ENCODE measurements at regions not wholly inside any gene's neighbourhood (a gene's known extent, or its start where the extent isn't known, plus 50 kb on each side); places are given as distances from the start of the nearest gene placed in this dataset.

DNA sequence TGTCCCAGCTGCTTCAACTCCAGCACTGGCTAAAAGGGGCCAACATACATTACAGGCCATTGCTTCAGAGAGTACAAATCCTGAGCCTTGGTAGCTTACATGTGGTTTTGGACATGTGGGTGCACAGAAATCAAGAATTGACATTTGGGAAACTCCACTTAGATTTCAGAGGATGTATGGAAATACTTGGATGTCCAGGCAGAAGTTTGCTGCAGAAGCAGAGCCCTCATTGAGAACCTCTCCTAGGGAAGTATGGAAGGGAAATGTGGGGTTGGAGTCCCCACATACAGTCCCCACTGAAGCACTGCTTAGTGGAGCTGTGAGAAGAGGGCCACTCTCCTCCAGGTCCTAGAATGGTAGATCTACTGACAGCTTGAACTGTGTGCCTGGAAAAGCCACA, 218.0 kb upstream of the CWC22 start:
- FAIRE-seq (no peak), DNase-seq (ENCODE audit: insufficient read length, low spot score) (no peak)

DNA sequence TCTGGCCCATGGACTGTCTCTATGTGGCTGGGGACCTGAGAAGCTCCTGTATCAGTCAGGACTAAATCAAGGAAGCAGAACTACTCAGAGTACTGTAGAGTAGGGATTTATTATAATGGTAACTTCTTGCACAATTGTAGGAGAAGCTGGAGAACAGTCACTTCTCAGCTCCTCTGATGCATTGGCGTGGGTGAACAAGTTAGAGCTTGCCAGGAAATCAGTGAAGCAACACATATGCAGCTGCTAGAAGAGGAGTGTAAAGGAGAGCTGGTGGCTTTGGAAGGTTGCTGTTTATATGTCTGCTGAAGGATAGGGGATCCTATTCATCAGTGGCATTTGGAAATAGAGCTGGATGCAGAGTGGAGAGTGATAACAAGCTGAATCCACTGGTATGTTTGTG, 215.5 kb upstream of the CWC22 start:
- no peak for TF ChIP-seq POLR2A (IDR thresholded peaks at IDR 0.05; ENCODE audit: low read depth, low read length)
- no peak for FAIRE-seq
- no peak for DNase-seq (ENCODE audit: insufficient read length, low spot score)

More for the DNA sequence above, 218.0 kb upstream of the CWC22 start:
- TF ChIP-seq POLR2A (IDR thresholded peaks at IDR 0.05; ENCODE audit: low read depth, low read length), result no peak

DNA sequence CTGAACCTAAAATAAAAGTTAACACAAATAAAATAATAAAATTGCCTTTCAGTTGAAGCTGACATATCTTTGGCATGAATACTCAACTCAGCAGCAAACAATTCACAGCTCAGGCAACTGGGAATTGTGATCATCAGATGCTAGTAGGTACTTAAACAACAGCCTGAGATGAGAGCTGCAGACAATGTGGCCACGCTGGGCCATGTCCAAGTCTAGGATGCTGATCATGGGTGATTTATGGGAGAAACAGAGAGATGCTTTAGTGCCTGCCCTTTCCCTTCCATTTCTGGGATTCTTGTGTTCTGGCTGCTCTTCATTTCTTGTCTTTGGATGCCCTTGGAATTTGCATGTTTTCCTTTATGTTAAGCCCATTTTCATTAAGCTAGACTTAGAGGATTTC, 212.4 kb upstream of the CWC22 start:
- no peak for TF ChIP-seq POLR2A (IDR thresholded peaks at IDR 0.05; ENCODE audit: low read depth, low read length)
- no peak for FAIRE-seq
- DNase-seq (ENCODE audit: insufficient read length, low spot score), result no peak

DNA sequence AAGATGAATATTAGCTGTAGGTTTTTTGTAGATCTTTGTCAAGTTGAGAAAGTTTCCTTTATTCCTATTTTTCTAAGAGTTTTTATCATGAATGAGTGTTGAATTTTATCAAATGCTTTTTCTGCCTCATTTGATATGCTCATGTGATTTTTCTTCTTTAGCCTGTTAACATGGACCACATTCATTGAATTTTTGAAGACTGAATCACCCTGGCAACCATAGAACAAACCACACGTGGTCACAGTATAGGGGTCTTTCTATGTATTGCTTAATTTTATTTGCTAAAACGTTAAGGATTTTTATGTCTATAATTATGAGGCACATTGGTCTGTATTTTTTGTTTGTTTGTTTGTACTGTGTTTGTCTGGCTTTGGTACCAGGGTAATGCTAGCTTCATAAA, 201.7 kb upstream of the CWC22 start:
- DNase-seq (ENCODE audit: insufficient read length, low spot score), result no peak
- no peak for TF ChIP-seq POLR2A (IDR thresholded peaks at IDR 0.05; ENCODE audit: low read depth, low read length)
- no peak for FAIRE-seq

DNA sequence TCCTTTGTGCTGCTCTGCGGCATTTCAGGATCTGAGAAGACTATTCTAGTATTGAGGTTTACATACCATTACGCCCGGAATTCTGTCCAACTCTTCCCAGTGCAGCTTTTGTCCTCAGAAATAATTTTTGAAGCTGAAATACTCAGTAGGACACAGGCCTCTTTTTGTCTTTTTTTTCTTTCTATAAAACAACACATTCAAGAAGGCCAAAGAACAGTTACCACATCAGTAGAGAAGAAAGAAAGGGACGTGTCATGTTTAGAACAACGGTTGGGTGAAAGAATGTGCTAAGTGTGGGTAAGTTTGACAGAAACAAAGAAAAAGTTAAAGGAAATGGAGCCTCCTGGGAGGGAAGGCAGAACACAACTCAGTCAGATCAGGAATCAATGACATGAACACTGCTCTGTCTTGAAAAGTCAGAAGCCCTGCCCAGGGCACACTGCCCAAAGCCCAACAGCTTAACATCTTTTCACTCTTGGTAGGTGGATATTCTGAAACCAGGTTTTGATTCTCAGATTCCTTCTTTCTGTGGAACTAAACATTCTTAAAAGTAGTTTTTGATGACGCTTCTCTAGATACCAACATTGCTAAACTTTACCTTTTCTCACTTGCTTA, 198.6 kb upstream of the CWC22 start:
- no peak for DNase-seq (ENCODE audit: insufficient read length, low spot score)
- TF ChIP-seq POLR2A (IDR thresholded peaks at IDR 0.05; ENCODE audit: low read depth, low read length), result no peak
- FAIRE-seq, result no peak

DNA sequence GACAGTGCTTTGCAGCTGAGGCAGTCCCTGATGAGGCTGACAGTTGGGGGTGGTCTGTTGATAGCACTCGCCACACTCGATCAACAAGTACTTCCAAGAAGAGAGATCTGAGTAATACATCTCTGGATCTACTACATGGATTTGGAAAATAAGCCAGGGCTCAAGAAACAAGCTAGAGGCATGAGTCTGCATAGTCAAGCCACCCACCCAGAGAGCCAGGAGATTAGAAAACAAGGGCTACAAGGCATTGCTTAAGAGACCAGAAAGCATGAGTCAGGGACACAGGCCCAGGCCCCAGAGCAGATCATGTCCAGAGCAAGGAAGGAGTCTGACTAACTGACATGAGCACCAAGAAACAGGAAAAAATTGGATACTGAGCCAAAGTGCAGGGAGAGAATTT, 196.9 kb upstream of the CWC22 start:
- TF ChIP-seq POLR2A (IDR thresholded peaks at IDR 0.05; ENCODE audit: low read depth, low read length), result no peak
- FAIRE-seq, result no peak

DNA sequence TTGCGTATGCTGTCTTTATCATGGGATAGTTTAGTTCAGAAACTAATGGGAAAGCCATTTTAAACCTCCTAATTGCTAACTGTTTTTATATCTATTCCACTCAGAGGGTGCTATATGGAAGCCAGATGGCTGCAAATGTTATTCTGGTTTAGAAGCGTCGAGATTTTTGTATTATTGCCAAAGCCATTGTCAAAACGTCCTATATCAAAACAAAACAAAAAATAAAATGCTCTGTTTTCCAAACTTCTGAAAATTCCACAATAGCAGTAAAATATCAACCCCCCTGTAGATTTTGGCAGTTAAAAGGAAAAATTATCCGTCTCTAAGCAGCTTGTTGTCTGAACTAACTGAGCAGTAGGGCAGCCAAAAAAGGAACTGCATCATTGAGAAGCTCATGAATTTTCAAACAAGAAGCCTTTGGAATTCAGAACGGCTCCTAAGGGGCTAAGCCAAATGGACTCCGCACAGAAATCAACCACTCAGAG, 195.4 kb upstream of the CWC22 start:
- no peak for FAIRE-seq
- no peak for TF ChIP-seq POLR2A (IDR thresholded peaks at IDR 0.05; ENCODE audit: low read depth, low read length)
- DNase-seq (ENCODE audit: insufficient read length, low spot score), result no peak

More for the DNA sequence above, 196.9 kb upstream of the CWC22 start:
- no peak for DNase-seq (ENCODE audit: insufficient read length, low spot score)

DNA sequence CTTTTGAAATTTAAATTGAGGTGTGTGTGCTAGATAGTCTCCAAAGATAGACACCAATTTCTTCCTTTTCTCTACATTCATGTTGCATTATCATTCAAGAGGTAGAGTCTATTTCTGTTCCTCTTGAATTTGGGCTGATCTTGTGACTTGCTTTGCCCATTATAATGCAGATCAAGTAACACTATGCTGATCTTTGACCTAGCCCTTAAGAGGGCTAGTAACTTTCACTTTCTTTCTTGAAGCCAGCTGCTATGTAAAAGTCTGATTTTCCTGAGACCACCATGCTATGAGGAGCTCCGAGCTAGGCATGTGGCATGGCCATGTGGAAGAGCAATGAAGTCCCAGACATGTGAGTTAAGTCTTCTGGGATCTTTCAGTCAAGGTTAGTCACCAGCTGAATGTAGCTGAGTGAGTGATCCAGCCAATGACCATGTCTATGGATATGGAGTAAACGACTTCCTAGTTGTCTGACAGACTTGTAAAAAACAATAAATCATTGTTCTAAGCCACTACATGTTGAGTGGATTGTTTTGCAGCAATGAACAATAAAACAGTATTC, 189.4 kb upstream of the CWC22 start:
- TF ChIP-seq POLR2A (IDR thresholded peaks at IDR 0.05; ENCODE audit: low read depth, low read length), result no peak
- DNase-seq (ENCODE audit: insufficient read length, low spot score) (no peak), FAIRE-seq (peak; percentile 80)

DNA sequence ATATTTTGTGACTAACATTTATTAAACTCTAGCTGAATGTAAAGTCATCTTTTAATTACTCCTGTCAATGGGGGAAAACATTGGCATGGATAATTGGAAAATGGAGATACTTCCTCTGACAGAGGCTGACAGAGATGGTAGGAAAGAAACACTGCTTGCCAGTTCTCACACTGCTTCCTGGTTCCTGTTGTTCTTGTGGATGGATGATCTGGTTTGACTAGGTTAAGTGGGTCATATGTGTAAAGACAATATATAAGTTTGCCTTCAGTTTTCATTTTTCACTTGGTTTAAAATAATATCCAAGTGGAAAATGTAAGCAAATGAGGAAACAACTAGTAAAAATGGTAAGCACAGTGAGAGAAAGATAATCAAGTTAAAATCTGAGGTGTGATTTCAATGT, 188.8 kb upstream of the CWC22 start:
- no peak for DNase-seq (ENCODE audit: insufficient read length, low spot score)
- no peak for TF ChIP-seq POLR2A (IDR thresholded peaks at IDR 0.05; ENCODE audit: low read depth, low read length)
- no peak for FAIRE-seq

DNA sequence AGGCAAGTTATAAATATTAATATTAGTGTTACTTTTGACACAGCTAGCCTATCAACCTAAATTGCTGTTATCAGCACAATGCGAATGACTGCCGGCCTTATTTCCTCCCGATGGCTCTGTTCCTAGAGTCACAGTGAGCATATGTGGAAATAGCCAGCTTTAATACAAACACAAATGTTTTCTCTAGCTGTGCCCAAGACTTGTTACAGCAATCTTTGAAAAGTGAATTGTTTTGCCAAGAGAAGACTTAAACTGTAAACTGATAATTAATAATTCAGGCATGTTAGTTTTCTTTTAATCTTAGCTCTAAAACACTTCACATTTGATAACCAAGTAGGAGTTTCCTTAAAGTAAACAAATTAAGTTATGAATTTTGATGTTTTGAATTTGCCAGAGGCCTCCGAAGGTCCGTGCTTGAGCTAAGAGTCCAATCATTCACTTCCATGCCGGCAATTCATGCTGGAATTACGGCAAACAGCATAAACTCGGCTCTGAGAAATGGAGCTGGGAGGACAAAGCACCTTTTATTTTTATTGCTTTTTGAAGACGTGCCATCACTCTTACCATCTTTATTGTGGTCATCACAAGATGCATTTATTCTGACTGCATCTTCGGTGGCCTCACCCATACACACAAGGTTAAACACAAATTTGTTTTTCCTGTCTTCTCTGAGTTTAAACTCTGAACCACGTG, 184.5 kb upstream of the CWC22 start:
- peak; percentile 20 for FAIRE-seq
- no peak for DNase-seq (ENCODE audit: insufficient read length, low spot score)
- TF ChIP-seq POLR2A (IDR thresholded peaks at IDR 0.05; ENCODE audit: low read depth, low read length), result no peak

DNA sequence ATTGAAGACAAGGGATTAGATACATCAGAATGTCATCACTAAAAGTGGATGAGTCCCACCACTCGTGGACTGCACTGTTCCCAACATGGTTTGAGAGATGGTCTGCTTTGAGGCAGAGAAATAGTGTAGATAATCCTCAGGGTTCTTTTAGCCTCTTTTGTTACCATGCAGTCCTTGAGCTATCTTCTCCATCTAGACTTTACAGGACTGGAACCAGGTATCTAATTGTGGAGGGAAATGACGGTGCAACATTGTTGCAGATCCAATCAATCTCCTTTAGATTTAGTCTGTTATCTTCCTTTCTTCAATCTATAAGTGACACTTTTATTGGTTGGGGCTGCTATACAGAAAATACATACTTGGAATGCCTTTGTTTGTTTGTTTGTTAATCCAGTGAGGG, 183.8 kb upstream of the CWC22 start:
- no peak for TF ChIP-seq POLR2A (IDR thresholded peaks at IDR 0.05; ENCODE audit: low read depth, low read length)
- no peak for DNase-seq (ENCODE audit: insufficient read length, low spot score)
- no peak for FAIRE-seq

DNA sequence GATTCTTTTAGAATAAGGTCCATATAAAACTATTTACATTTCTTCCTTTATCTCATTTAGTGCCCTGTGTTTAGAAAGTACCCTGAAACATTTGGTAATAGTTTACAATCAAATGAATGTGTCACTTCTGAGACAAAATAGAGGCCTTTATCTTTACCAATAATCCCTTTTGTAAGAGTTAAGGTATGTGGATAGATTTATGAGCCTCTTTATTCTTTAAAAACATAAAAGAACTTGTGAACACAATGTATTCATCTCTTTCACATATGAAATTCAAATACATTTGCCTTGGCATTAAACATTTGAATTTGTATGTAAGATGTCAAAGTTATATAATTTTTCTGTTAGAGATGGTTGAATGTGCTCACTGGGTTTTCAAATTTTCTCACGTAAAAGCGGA, 180.5 kb upstream of the CWC22 start:
- TF ChIP-seq POLR2A (IDR thresholded peaks at IDR 0.05; ENCODE audit: low read depth, low read length), result no peak

DNA sequence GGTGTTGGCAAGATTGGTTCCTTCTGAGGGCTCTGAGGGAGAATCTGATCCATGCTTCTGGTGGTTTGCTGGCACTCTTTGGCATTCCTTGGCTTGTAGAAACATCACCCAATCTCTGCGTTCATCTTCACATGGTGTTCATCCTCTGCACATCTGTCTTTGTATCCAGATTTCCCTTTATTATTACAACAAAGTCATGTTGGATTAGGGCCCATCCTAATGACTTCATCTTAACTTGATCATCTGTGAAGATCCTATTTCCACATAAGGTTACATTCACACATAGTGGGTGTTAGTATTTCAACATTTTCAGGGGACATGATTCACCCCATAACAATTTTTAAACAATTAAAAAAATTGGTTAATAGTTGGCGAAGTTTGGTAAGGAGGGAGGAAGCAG, 177.4 kb upstream of the CWC22 start:
- TF ChIP-seq POLR2A (IDR thresholded peaks at IDR 0.05; ENCODE audit: low read depth, low read length), result no peak
- FAIRE-seq (no peak), DNase-seq (ENCODE audit: insufficient read length, low spot score) (no peak)

More for the DNA sequence above, 180.5 kb upstream of the CWC22 start:
- FAIRE-seq (no peak), DNase-seq (ENCODE audit: insufficient read length, low spot score) (no peak)

DNA sequence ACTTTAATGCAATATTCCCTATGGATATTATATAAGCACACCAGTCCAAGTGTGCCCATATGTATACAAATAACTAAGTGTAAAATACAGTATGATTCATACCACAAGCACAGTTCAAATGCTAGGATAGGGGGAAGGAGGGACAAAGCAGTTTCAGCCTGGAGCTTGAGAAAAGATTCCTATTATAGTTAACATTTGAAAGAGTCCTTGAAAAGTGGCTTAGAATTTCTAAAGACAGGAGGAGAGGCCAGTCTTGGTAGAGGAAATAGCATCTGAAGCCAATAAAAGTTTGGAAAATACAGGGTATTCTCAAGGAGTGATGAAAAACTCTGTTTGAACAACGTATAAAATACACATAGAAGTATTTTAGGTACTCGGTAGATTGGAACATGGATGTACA, 173.4 kb upstream of the CWC22 start:
- no peak for TF ChIP-seq POLR2A (IDR thresholded peaks at IDR 0.05; ENCODE audit: low read depth, low read length)
- DNase-seq (ENCODE audit: insufficient read length, low spot score) (no peak), FAIRE-seq (no peak)

GRCh38 chr2:180177534-180177933, 170.4 kb upstream of the CWC22 start:
- no peak for DNase-seq (ENCODE audit: insufficient read length, low spot score)
- no peak for FAIRE-seq
- no peak for TF ChIP-seq POLR2A (IDR thresholded peaks at IDR 0.05; ENCODE audit: low read depth, low read length)

Measured in H54 (cell line).